GM19193 (cell line): ENCODE measurements at regions not wholly inside any gene's neighbourhood (a gene's known extent, or its start where the extent isn't known, plus 50 kb on each side); places are given as distances from the start of the nearest gene placed in this dataset.

ENCODE experiments used
- POLR2A ChIP-seq: IDR thresholded peaks from 4 replicates; pipeline ENCODE4 v1.6.1; 2011; ENCODE audit not compliant: insufficient read depth, insufficient read length; ENCODE audit errors: extremely low read depth

DNA sequence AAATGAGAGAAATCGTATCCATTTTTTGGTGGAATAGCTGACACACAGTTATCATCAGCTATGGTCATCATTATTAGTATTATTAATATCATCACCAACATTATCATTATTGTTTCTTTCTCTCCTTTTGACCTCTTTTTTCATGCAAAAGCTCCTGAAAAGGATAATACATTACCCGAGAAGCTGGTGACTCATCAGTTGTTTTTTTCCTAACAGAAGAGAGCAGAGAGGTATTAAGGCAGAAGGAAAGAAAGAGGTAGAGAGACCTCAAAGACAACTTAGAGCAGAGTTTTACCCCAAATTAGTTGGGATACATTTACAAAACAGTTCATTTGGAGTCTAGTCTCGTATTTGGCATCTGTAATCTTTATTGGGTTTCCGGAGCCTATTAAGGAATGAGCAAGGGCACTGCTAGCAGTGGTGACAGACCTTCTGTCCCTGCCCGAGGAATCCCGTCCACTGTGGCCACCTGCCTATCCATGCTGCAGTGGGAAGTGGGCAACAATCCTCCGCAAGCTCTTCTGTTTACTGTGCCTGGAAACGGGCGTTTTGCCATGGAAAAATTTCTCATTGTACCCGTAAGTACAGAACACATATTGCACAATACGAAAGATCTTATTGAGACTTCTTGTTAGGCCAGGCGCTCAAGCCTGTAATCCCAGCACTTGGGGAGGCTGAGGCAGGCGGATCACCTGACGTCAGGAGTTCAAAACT is 170.0 kb upstream of the MKLN1 start:
- no peak for TF ChIP-seq POLR2A

DNA sequence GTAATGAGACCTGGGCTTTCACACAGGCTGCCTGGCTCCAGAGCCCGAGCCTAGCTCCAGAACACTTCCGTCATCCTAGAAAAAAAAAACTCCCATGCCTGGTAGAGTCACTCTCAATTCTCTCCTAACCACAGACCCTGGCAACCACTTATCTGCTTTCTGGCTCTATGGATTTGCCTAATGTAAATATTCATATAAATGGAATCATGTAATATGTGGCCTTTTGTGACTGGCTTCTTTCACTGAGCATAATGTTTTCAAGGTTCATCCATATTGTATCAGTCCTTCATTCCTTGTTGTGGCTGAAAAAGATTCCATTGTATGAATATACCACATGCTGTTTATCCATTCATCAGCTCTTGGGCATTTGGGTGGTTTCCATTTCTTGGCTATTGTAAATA is 167.7 kb upstream of the MKLN1 start:
- no peak for TF ChIP-seq POLR2A

DNA sequence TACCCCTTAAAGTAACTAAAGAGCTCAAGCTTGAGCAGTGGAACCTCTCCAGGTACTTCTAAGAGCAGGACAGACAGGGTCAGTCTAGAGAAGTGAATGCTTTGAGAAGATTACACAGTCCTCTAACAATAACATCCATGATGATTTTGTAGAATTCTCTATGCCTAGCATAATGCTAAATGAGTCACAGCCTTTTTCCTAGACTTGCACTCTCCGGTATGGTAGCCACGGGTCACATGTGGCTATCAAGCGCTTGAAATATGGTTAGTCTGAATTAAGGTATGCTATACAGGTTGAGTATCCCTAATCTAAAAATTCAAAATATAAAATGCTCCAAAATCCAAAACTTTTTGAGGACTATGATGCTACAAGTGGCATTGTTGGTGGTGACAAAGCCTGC is 166.6 kb upstream of the MKLN1 start:
- no peak for TF ChIP-seq POLR2A

DNA sequence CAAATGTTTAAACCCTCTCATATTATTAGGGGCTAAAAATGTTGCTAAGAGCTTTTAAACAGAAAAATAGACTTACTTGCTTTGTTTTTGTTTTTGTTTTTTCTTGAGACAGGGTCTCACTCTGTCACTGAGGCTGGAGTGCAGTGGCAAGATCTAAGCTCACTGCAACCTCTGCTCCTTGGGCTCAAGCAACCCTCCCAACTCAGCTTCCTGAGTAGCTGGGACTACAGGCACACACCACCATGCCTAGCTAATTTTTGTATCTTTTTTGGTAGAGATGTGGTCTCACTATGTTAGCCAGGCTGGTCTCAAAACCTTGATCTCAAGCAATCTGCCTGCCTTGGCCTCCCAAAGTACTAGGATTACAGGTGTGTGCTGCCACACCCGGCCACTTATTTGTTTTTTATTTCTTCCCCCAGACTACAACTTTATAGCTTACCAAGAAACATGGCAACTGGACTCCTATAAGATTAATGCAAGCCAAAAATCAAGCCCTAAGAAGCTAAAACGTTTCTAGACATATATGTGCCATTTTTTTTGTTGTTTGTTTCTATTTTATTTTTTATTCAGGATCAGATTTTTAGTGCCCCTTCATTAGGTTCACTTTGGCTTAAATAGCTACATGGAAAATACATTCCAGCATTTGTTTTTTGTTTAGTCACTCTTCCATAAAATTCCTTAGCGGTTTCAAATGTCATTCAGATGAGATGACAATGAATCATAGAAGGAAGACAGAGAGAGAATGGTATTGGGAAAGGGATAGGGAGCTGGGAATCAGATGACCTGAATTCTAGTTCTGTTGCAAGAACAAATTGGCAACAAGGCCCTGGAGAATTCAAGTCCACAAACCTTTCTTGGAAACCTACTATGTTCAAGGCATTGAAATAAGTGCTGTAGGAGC is 163.4 kb upstream of the MKLN1 start:
- TF ChIP-seq POLR2A: no peak

DNA sequence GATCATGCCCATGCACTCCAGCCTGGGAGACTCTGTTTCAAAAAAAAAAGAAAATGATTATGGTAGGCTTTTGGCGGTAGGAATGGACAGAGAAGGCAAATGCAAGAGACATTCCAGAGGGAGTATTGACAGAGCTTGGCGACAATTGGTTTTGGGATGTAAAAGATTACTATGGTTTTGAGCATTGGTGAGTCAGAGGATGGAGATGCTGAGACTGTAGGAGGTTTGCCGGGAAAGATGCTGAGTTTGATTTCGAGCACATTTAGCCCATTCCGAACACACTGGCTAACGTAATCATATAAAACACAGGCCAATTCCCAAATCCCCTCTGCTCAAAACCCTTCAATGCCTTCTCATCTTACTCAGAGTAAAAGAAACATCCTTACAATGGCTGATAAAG is 161.6 kb upstream of the MKLN1 start:
- no peak for TF ChIP-seq POLR2A

DNA sequence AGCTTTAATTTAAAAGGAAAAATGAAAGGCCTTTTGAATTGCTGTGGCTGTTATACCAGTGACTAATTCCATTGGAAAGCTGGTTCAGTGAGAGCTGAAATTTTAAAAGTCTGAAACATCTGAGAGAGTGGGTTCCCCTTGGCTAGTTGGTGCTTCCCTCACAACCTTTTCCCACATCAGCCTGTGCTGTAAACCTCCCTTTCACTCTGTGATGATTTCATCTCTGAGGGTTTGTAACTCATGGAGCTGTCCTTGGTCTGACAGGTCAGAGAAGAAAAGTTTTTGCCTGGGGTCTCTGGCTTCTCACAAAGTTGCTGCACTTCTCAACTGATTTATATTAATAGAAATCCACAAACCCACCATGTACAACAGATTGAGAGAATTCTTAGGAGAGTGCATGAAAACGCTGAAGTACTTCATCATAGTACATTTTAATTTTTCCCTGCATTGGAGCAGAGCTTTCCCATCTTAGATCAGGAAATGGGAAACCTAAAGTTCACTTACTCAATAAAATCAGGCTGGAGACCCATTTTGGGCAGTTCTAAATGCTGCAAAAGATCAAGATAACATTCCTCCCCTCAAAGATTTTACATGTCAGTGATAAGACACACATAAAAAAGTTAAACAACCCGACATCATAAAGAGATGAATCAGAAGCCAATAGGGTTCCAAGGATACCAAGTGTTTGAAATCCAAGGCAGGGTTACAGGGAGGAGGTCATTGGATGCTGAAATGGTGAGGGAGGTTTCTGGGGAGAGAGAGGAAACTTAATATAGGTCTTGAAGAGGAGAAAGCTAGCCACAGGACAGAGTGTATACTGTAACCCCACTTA is 157.0 kb upstream of the MKLN1 start:
- no peak for TF ChIP-seq POLR2A

DNA sequence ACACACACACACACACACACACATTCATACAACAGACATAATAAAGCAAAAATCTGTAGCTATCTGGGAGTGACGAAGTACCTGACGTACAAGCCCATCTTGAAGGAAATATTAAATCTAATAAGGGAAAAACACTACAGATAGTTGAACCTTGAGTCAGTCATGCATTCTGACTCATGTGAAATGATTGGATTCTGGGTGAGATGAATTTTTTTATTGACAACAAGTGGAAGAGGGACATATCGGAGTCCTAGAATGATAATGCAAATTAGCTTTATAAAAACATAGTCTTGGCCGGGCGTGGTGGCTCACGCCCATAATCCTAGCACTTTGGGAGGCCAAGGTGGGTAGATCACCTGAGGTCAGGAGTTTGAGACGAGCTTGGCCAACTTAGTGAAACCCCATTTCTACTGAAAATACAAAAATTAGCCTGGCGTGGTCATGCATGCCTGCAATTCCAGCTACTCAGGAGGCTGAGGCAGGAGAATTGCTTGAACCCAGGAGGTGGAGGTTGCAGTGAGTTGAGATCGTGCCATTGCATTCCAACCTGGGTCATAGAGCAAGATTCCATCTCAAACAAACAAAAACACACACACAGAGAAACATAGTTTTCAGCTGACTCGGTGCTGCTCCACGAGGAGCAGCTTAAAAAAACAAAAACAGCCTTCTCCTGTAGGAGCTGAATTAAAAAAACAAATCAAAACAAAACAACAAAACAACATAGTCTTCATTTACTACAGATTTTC is 154.4 kb upstream of the MKLN1 start:
- TF ChIP-seq POLR2A: no peak

DNA sequence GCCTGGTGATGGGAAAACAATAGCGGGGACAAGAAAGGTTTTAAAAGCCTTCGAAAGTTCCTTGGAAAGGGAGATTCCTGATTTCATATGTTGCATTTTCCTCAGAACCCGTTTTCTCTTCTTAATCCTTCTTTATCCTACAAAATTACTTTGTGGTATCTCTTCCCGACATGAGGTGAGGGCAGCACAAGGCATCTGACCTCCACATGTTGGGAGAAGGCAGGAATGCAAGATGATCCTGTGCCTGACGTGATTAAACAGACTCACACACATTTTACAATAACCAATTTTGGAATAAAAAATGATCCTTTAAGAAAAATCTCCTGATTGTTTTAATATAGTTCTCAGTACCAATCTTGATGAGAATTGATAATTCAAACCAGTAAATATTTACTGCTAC is 153.3 kb upstream of the MKLN1 start:
- no peak for TF ChIP-seq POLR2A

DNA sequence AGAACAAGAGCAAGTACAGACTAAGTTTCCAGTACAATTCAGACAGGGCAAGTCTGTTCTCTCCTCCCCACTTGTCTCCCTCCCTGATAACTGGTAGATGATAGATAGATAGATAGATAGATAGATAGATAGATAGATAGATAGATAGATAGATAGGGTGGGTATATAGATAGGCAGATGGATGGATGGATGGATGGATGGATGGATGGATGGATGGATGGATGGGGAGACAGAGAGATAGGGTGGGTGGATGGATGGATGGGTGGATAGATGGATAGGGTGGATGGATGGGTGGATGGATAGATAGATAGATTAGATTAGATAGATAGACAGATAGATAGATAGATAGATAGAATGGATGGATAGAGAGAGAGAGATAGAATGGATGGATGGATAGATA is 152.8 kb upstream of the MKLN1 start:
- TF ChIP-seq POLR2A: no peak

DNA sequence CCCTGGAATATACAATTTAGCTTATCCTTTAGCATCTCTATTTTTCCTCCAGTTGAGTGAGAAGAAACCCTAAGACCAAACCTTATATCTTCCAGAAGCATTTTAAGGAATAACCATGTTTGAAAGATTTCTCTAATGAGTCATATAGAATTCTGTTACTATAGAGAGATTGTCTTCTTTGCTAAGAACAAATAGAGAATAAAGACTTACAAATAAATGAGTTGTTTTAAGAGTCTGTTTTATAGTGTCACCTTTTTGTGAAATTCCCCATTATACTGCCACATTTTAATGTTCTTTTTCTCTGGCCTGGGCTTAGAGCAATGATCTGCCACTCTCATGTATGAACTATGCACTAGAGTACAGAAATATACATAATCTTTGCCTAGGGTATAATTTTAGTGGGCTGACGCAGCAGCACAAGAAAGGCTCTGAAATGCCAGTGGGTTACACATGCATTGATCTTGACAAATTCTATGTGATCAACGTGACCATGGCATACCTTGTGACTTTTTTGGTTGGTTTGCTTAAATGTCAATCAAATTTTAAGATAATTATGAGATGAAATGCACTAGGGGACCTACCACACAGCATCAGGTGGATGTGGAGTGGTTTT is 145.1 kb upstream of the MKLN1 start:
- no peak for TF ChIP-seq POLR2A

DNA sequence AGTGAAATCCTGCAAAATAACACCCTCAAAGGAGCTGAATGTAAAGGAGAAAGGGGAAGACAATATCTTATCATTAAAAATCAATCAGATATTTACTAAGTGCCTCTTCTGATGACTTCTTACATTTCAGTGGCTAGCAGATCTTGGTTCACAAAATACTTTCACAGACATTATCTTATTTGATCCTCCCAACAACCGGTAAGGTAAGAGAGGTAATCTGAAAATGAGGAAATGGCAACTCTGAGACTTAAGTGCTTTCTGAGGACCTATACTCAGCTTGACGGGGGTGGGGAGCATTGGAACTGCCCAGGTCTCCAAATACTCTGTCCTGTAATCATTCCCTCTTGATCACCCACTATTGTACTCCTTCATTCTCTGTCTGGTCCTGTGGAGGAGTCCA is 144.6 kb upstream of the MKLN1 start:
- no peak for TF ChIP-seq POLR2A

DNA sequence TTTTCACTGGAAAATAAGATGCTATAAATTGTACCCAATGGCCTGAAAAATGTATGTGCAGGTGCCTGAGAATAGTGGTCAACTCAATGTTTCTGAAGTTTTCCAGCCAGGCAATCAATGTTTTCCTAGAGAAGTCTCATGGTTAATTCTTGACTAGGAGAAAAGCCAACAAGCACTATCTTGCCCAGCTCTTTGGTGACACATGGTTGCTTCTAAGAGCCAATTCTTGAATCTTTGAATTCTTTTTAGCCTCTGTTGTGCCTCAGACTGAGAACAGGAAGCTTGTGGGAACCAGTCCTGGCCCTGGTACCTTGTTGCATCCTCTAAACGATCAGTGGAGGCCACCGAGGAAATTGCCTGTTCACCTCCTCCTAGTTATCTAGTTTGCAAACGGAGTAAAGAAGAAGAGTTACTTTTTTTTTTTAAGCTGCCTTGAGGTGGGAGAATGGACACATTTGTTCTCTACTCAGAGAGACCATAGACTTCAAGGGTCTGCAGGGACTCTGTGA is 144.0 kb upstream of the MKLN1 start:
- TF ChIP-seq POLR2A: no peak

DNA sequence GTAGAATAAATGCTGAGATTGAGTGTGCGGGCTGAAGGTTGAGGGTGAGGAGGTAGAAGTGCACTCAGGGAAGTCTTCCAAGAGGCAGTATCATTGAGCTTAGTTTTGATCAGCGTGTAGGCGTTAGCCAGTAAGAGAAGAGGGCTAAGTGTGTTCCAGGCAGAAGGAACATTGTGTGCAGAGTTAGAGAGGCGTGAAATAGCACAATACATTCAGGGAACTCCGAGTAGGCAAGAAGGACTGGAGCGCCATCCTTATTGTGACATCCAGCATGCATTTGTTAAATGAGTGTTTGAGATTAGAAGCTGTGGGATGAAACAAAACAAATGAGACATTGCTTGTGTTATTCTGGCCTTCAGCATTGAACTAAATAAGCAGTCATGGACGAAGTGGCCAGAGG is 140.9 kb upstream of the MKLN1 start:
- no peak for TF ChIP-seq POLR2A
